ENCODE measurements at regions not wholly inside any gene's neighbourhood (a gene's known extent, or its start where the extent isn't known, plus 50 kb on each side); places are given as distances from the start of the nearest gene placed in this dataset.

GRCh38 chr5:174189654-174190541 lies 144.4 kb downstream of the NSG2 start:
- no peak for DNase-seq (ENCODE audit: low read depth in 1 of 2, low spot score in 1 of 2)

- DNase-seq (ENCODE audit: low read depth in 1 of 2, low spot score in 1 of 2), result no peak
Measured at GRCh38 chr5:174191076-174191475, 145.6 kb downstream of the NSG2 start.

GRCh38 chr5:174191850-174192655 lies 146.5 kb downstream of the NSG2 start:
- DNase-seq (ENCODE audit: low read depth in 1 of 2, low spot score in 1 of 2), result no peak

GRCh38 chr5:174192901-174193300 lies 147.4 kb downstream of the NSG2 start:
- no peak for DNase-seq (ENCODE audit: low read depth in 1 of 2, low spot score in 1 of 2)

GRCh38 chr5:174195517-174195916 lies 150.0 kb downstream of the NSG2 start:
- no peak for DNase-seq (ENCODE audit: low read depth in 1 of 2, low spot score in 1 of 2)

- DNase-seq (ENCODE audit: low read depth in 1 of 2, low spot score in 1 of 2), result no peak
Measured at GRCh38 chr5:174197929-174198328, 152.4 kb downstream of the NSG2 start.

- no peak for DNase-seq (ENCODE audit: low read depth in 1 of 2, low spot score in 1 of 2)
Measured at GRCh38 chr5:174198541-174198940, 153.0 kb downstream of the NSG2 start.

GRCh38 chr5:174202996-174203395 lies 157.5 kb downstream of the NSG2 start:
- no peak for DNase-seq (ENCODE audit: low read depth in 1 of 2, low spot score in 1 of 2)

GRCh38 chr5:174204535-174205313 lies 159.2 kb downstream of the NSG2 start:
- DNase-seq (ENCODE audit: low read depth in 1 of 2, low spot score in 1 of 2), result no peak

GRCh38 chr5:174205939-174206338 lies 160.4 kb downstream of the NSG2 start:
- no peak for DNase-seq (ENCODE audit: low read depth in 1 of 2, low spot score in 1 of 2)

GRCh38 chr5:174210596-174211276 lies 165.2 kb downstream of the NSG2 start:
- no peak for DNase-seq (ENCODE audit: low read depth in 1 of 2, low spot score in 1 of 2)

GRCh38 chr5:174211277-174211626 lies 165.7 kb downstream of the NSG2 start:
- DNase-seq (ENCODE audit: low read depth in 1 of 2, low spot score in 1 of 2), result no peak

GRCh38 chr5:174217527-174217926 lies 172.0 kb downstream of the NSG2 start:
- no peak for DNase-seq (ENCODE audit: low read depth in 1 of 2, low spot score in 1 of 2)

GRCh38 chr5:174218162-174218561 lies 172.7 kb downstream of the NSG2 start:
- no peak for DNase-seq (ENCODE audit: low read depth in 1 of 2, low spot score in 1 of 2)

- no peak for DNase-seq (ENCODE audit: low read depth in 1 of 2, low spot score in 1 of 2)
Measured at GRCh38 chr5:174220417-174220816, 174.9 kb downstream of the NSG2 start.

- no peak for DNase-seq (ENCODE audit: low read depth in 1 of 2, low spot score in 1 of 2)
Measured at GRCh38 chr5:174221436-174221835, 175.9 kb downstream of the NSG2 start.

- DNase-seq (ENCODE audit: low read depth in 1 of 2, low spot score in 1 of 2), result no peak
Measured at GRCh38 chr5:174221946-174222345, 176.4 kb downstream of the NSG2 start.

GRCh38 chr5:174222891-174223290 lies 177.4 kb downstream of the NSG2 start:
- DNase-seq (ENCODE audit: low read depth in 1 of 2, low spot score in 1 of 2), result no peak

GRCh38 chr5:174223355-174223754 lies 177.8 kb downstream of the NSG2 start:
- DNase-seq (ENCODE audit: low read depth in 1 of 2, low spot score in 1 of 2), result no peak

GRCh38 chr5:174229068-174229467 lies 183.6 kb downstream of the NSG2 start:
- DNase-seq (ENCODE audit: low read depth in 1 of 2, low spot score in 1 of 2), result no peak

Data from stimulated activated CD4-positive, alpha-beta T cell treated with anti-CD3 and anti-CD28 coated beads, Interleukin-15, amount 100 ng/mL, for 1 hour (primary cell).